HEK293 (cell line): ENCODE measurements at regions not wholly inside any gene's neighbourhood (a gene's known extent, or its start where the extent isn't known, plus 50 kb on each side); places are given as distances from the start of the nearest gene placed in this dataset.
A peak's percentile ranks its signal among the peaks of the same experiment; 100 is the strongest.

ENCODE experiments used
- CTCF ChIA-PET: fragments of 350-600 bp; formaldehyde crosslinking; extraction: SDS; loops from one replicate; lab custom pipeline; 2021; ENCODE audit warnings: antibody characterized with exemption; lab: Yijun Ruan, JAX
- POLR2A ChIA-PET: fragments of 300-600 bp; formaldehyde crosslinking; extraction: SDS; loops from one replicate; lab custom pipeline; 2020; ENCODE audit warnings: antibody characterized with exemption, inconsistent platforms; lab: Yijun Ruan, JAX
- H3K27ac ChIP-seq: fragments of 200-500 bp; sonication (Bioruptor generic); 2 replicates; pipeline ENCODE4 v1.5.1; 2014; ENCODE audit warnings: low read depth, low read length, control low read depth, inconsistent platforms; ENCODE audit errors: extremely low read depth
- H3K36me3 ChIP-seq, 2 experiments: fragments of 200-500 bp in 1 of 2; sonication (Bioruptor generic) in 1 of 2; 1 replicate in 1 of 2; 2 replicates in 1 of 2; pipeline ENCODE4 v1.5.1; 2014 to 2017; ENCODE audit warnings: inconsistent platforms in 2 of 2, low read length in 2 of 2; ENCODE audit not compliant: control insufficient read depth in 2 of 2, insufficient read depth in 1 of 2
- H3K4me1 ChIP-seq: fragments of 200-500 bp; sonication (Bioruptor generic); 2 replicates; pipeline ENCODE4 v1.5.1; 2014; ENCODE audit warnings: mild to moderate bottlenecking, low read length, inconsistent platforms; ENCODE audit not compliant: control insufficient read depth, insufficient read depth
- H3K4me3 ChIP-seq: 2 replicates; pipeline ENCODE4 v1.5.1; 2011; ENCODE audit warnings: low read depth, mild to moderate bottlenecking, control low read depth, low read length, moderate library complexity
- H3K9me3 ChIP-seq: fragments of 200-500 bp; sonication (Bioruptor generic); 2 replicates; pipeline ENCODE4 v1.5.1; 2014; ENCODE audit warnings: low read depth, low read length, inconsistent platforms; ENCODE audit not compliant: control insufficient read depth, insufficient read depth
- BCL11B ChIP-seq: fragments of 450-650 bp; formaldehyde crosslinking; IDR thresholded peaks from 2 replicates; pipeline ENCODE4 v1.5.1; 2016; ENCODE audit warnings: low read depth, missing biosample characterization, missing genetic modification characterization
- OSR2 ChIP-seq: fragments of 450-650 bp; formaldehyde crosslinking; IDR thresholded peaks from 2 replicates; pipeline ENCODE4 v1.5.1; 2016; ENCODE audit warnings: missing biosample characterization, missing genetic modification characterization
- PRDM1 ChIP-seq: fragments of 450-650 bp; formaldehyde crosslinking; IDR thresholded peaks from 2 replicates; pipeline ENCODE4; 2016; ENCODE audit warnings: missing biosample characterization, missing genetic modification characterization
- REPIN1 ChIP-seq: fragments of 450-650 bp; formaldehyde crosslinking; IDR thresholded peaks from 2 replicates; pipeline ENCODE4 v1.5.1; 2017; ENCODE audit warnings: missing biosample characterization, missing genetic modification characterization, low read depth
- SCRT2 ChIP-seq: fragments of 450-650 bp; formaldehyde crosslinking; IDR thresholded peaks from 2 replicates; pipeline ENCODE4 v1.5.1; 2016; ENCODE audit warnings: missing biosample characterization, missing genetic modification characterization
- SP2 ChIP-seq: fragments of 450-650 bp; formaldehyde crosslinking; IDR thresholded peaks from 2 replicates; pipeline ENCODE4 v1.5.1; 2016; ENCODE audit warnings: missing biosample characterization, missing genetic modification characterization
- ZBTB1 ChIP-seq: fragments of 450-650 bp; formaldehyde crosslinking; IDR thresholded peaks from 2 replicates; pipeline ENCODE4 v1.5.1; 2016; ENCODE audit warnings: missing biosample characterization, missing genetic modification characterization
- ZBTB17 ChIP-seq: fragments of 450-650 bp; formaldehyde crosslinking; IDR thresholded peaks from 2 replicates; pipeline ENCODE4 v1.5.1; 2016; ENCODE audit warnings: missing biosample characterization, missing genetic modification characterization
- ZBTB20 ChIP-seq: fragments of 450-650 bp; formaldehyde crosslinking; IDR thresholded peaks from 2 replicates; pipeline ENCODE4 v1.5.1; 2016; ENCODE audit warnings: missing biosample characterization, missing genetic modification characterization
- ZBTB48 ChIP-seq: fragments of 450-650 bp; formaldehyde crosslinking; IDR thresholded peaks from 2 replicates; pipeline ENCODE4 v1.5.1; 2016; ENCODE audit warnings: missing biosample characterization, missing genetic modification characterization
- ZNF114 ChIP-seq: fragments of 450-650 bp; formaldehyde crosslinking; IDR thresholded peaks from 2 replicates; pipeline ENCODE4 v1.5.0; 2017; ENCODE audit warnings: missing biosample characterization, missing genetic modification characterization
- ZNF366 ChIP-seq: fragments of 450-650 bp; formaldehyde crosslinking; conservative IDR thresholded peaks from 2 replicates; pipeline ENCODE4 v1.5.1; 2016; ENCODE audit warnings: missing biosample characterization, missing genetic modification characterization
- ZNF513 ChIP-seq: fragments of 450-650 bp; IDR thresholded peaks from 2 replicates; pipeline ENCODE4 v1.5.1; 2018; ENCODE audit warnings: missing biosample characterization, missing genetic modification characterization
- ZNF530 ChIP-seq: fragments of 450-650 bp; formaldehyde crosslinking; IDR thresholded peaks from 2 replicates; pipeline ENCODE4 v1.5.1; 2016; ENCODE audit warnings: low read depth, missing biosample characterization, missing genetic modification characterization
- ZNF558 ChIP-seq: fragments of 450-650 bp; formaldehyde crosslinking; IDR thresholded peaks from 2 replicates; pipeline ENCODE4 v1.5.1; 2016; ENCODE audit warnings: missing biosample characterization, missing genetic modification characterization
- ZNF561 ChIP-seq: fragments of 450-650 bp; IDR thresholded peaks from 2 replicates; pipeline ENCODE4 v1.5.1; 2018; ENCODE audit warnings: missing biosample characterization, missing genetic modification characterization, borderline replicate concordance
- ZNF654 ChIP-seq: fragments of 450-650 bp; formaldehyde crosslinking; IDR thresholded peaks from 2 replicates; pipeline ENCODE4 v1.5.1; 2016; ENCODE audit warnings: low read depth, missing biosample characterization, missing genetic modification characterization
- ZNF660 ChIP-seq: fragments of 450-650 bp; IDR thresholded peaks from 2 replicates; pipeline ENCODE4 v1.5.1; 2018; ENCODE audit warnings: missing biosample characterization, mild to moderate bottlenecking, missing genetic modification characterization
- ZNF791 ChIP-seq: fragments of 450-650 bp; formaldehyde crosslinking; IDR thresholded peaks from 2 replicates; pipeline ENCODE4 v1.5.1; 2016; ENCODE audit warnings: missing biosample characterization, missing genetic modification characterization
- ZNF792 ChIP-seq: fragments of 450-650 bp; formaldehyde crosslinking; IDR thresholded peaks from 2 replicates; pipeline ENCODE4 v1.5.1; 2016; ENCODE audit warnings: missing biosample characterization, missing genetic modification characterization
- TF ChIP-seq, protein P1 (sequence below): fragments of 450-650 bp; IDR thresholded peaks from 2 replicates; pipeline ENCODE4 v1.5.1; 2018; ENCODE audit warnings: missing biosample characterization, mild to moderate bottlenecking, missing genetic modification characterization
- TF ChIP-seq, protein P2 (sequence below): fragments of 450-650 bp; formaldehyde crosslinking; IDR thresholded peaks from 2 replicates; pipeline ENCODE4 v1.5.1; 2016; ENCODE audit warnings: missing biosample characterization, missing genetic modification characterization

DNA sequence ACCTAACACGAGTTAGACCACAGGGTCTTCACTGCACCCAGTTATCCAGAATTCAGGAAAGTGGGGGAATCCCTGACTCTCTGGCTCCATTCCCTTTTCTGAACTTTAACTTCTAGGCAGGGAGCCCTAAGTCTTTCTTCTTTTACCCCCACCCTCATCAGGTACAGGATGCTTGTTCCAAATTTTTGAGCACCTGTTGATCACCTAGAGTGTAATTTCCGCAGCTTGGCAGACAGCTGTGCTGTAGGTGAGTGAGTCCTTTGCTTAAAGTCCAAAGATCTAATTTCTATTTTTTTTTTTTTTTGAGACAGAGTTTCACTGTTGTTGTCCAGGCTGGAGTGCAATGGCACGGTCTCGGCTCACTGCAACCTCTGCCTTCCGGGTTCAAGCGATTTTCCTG, 89.5 kb upstream of the AKIRIN2 start (continued):
- no peak for TF ChIP-seq BCL11B (tag by site-specific recombination)
- TF ChIP-seq, all 188 proteins: peak for 3

DNA sequence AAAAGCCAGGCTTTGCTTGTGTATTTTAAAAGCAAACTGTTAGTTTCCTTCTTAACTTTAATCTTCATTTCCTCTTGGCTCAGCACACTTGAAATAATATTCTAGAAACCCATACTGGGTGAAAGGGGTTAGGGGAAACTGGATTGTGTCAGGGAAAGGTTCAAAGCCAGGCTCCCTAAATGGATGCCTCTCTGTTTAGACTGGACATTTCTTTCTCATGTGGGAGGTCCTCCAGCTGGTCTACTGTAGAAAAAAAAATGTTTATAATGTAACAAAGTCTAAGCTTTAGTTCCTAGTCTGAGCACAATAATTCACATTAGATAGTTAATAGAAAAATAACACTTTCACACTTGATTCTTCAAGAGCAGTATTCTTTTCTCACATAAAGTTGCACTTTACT, 89.0 kb upstream of the AKIRIN2 start:
- no peaks in the 10 kb centered on the region for H3K9me3 ChIP-seq
- POLR2A ChIA-PET = no interaction called here
- CTCF ChIA-PET = interaction anchor here (0.5 to 1.4 kb wide), 2 partner anchors 104 to 1080 kb away, joined by 3 to 4 read pairs; no protein-coding TSS in a partner anchor

DNA sequence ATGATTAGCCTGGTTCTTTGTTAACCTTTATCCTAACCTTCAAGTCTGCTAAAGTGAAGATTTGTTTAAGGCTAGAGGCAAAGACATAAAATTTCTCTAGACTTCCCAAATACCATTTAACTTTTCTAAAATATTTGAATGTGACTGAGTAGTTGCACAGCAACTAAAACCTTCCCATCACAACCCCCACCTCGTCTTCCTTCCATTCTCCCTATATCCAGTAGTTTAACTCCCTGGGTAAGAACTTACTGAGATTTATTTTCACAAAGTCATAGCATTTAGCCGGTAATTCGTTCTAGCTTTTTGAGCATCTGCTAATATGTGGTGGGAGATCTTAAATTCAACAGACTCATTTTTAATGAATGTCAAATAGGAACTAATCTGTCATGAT, 87.9 kb upstream of the AKIRIN2 start:
- TF ChIP-seq ZNF114 (tag by site-specific recombination) = no peak
- TF ChIP-seq SP2 (tag by site-specific recombination) = no peak
- TF ChIP-seq, all 188 proteins: peak for 0

More for the DNA sequence above, 89.0 kb upstream of the AKIRIN2 start:
- Histone ChIP-seq H3K4me1 (peaks cover 7% of the 10 kb centered on the region), H3K36me3 (no peaks in the 10 kb centered on the region), H3K4me3 (no peak overlapping the region), H3K27ac (no peak overlapping the region)
- TF ChIP-seq ZNF561 (tag by site-specific recombination) (no peak), ZBTB1 (tag by site-specific recombination) (no peak), ZNF792 (tag by site-specific recombination) (no peak), ZNF530 (tag by site-specific recombination) (no peak), PRDM1 (tag by site-specific recombination) (no peak)

GRCh38 chr6:87789198-87789899, 87.3 kb upstream of the AKIRIN2 start:
- POLR2A ChIA-PET = no interaction called here
- CTCF ChIA-PET = interaction anchor here (1.5 kb wide), 1 partner anchor 32 kb away, joined by 3 read pairs; no protein-coding TSS in a partner anchor
- no peaks in the 10 kb centered on the region for H3K36me3 ChIP-seq
- H3K9me3 ChIP-seq = no peaks in the 10 kb centered on the region
- no peak overlapping the region for H3K27ac ChIP-seq
- H3K4me3 ChIP-seq = no peak overlapping the region
- H3K4me1 ChIP-seq = peaks cover 7% of the 10 kb centered on the region
- TF ChIP-seq SCRT2 (peak; percentile 88), ZNF366 (tag by site-specific recombination) (0 out of 2 replicates have a peak, but pooled peaks have one; percentile 42), ZNF654 (tag by site-specific recombination) (no peak), ZNF660 (tag by site-specific recombination) (peak; percentile 41; the same call in 1 of the 2 replicates), ZNF558 (tag by site-specific recombination) (0 out of 2 replicates have a peak, but pooled peaks have one; percentile 22), REPIN1 (tag by site-specific recombination) (no peak), ZBTB20 (tag by site-specific recombination) (no peak), ZNF791 (tag by site-specific recombination) (no peak), OSR2 (tag by site-specific recombination) (peak; percentile 49; the same call in 1 of the 2 replicates), ZNF513 (tag by site-specific recombination) (no peak), ZBTB17 (tag by site-specific recombination) (peak; percentile 31; the same call in 1 of the 2 replicates), PRDM1 (tag by site-specific recombination) (0 out of 2 replicates have a peak, but pooled peaks have one; percentile 22), ZBTB48 (peak; percentile 35; the same call in 1 of the 2 replicates)
- TF ChIP-seq, protein P1, sequence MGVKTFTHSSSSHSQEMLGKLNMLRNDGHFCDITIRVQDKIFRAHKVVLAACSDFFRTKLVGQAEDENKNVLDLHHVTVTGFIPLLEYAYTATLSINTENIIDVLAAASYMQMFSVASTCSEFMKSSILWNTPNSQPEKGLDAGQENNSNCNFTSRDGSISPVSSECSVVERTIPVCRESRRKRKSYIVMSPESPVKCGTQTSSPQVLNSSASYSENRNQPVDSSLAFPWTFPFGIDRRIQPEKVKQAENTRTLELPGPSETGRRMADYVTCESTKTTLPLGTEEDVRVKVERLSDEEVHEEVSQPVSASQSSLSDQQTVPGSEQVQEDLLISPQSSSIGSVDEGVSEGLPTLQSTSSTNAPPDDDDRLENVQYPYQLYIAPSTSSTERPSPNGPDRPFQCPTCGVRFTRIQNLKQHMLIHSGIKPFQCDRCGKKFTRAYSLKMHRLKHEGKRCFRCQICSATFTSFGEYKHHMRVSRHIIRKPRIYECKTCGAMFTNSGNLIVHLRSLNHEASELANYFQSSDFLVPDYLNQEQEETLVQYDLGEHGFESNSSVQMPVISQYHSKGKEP (tag by site-specific recombination) = peak; percentile 46; the same call in 1 of the 2 replicates
- TF ChIP-seq, protein P2, sequence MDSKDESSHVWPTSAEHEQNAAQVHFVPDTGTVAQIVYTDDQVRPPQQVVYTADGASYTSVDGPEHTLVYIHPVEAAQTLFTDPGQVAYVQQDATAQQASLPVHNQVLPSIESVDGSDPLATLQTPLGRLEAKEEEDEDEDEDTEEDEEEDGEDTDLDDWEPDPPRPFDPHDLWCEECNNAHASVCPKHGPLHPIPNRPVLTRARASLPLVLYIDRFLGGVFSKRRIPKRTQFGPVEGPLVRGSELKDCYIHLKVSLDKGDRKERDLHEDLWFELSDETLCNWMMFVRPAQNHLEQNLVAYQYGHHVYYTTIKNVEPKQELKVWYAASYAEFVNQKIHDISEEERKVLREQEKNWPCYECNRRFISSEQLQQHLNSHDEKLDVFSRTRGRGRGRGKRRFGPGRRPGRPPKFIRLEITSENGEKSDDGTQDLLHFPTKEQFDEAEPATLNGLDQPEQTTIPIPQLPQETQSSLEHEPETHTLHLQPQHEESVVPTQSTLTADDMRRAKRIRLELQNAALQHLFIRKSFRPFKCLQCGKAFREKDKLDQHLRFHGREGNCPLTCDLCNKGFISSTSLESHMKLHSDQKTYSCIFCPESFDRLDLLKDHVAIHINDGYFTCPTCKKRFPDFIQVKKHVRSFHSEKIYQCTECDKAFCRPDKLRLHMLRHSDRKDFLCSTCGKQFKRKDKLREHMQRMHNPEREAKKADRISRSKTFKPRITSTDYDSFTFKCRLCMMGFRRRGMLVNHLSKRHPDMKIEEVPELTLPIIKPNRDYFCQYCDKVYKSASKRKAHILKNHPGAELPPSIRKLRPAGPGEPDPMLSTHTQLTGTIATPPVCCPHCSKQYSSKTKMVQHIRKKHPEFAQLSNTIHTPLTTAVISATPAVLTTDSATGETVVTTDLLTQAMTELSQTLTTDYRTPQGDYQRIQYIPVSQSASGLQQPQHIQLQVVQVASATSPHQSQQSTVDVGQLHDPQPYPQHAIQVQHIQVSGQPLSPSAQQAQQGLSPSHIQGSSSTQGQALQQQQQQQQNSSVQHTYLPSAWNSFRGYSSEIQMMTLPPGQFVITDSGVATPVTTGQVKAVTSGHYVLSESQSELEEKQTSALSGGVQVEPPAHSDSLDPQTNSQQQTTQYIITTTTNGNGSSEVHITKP (tag by site-specific recombination) = peak; percentile 78

More for the DNA sequence above, 87.9 kb upstream of the AKIRIN2 start:
- no peak overlapping the region for H3K27ac ChIP-seq
- H3K36me3 ChIP-seq = no peaks in the 10 kb centered on the region
- H3K4me1 ChIP-seq = peaks cover 7% of the 10 kb centered on the region
- ChIA-PET CTCF (interaction anchor here (1.5 kb wide), 1 partner anchor 33 kb away, joined by 3 read pairs; no protein-coding TSS in a partner anchor), POLR2A (no interaction called here)
- no peak overlapping the region for H3K4me3 ChIP-seq
- H3K9me3 ChIP-seq = no peaks in the 10 kb centered on the region
